ENCODE measurements at regions not wholly inside any gene's neighbourhood (a gene's known extent, or its start where the extent isn't known, plus 50 kb on each side); places are given as distances from the start of the nearest gene placed in this dataset.

GRCh38 chr2:12284487-12284886 is 432.2 kb upstream of the TRIB2 start:
- Histone ChIP-seq H3K9me3 (no peaks in the 10 kb centered on the region), H3K4me3 (no peak overlapping the region), H3K27me3 (no peaks in the 10 kb centered on the region), H3K4me1 (peaks cover 0 to 4% (median 0%) of the 10 kb centered on the region in 4 donors), H3K27ac (no peak overlapping the region), H3K36me3 (no peaks in the 10 kb centered on the region)
- no peak for TF ChIP-seq POLR2A (IDR thresholded peaks at IDR 0.05)
- TF ChIP-seq, protein P1, sequence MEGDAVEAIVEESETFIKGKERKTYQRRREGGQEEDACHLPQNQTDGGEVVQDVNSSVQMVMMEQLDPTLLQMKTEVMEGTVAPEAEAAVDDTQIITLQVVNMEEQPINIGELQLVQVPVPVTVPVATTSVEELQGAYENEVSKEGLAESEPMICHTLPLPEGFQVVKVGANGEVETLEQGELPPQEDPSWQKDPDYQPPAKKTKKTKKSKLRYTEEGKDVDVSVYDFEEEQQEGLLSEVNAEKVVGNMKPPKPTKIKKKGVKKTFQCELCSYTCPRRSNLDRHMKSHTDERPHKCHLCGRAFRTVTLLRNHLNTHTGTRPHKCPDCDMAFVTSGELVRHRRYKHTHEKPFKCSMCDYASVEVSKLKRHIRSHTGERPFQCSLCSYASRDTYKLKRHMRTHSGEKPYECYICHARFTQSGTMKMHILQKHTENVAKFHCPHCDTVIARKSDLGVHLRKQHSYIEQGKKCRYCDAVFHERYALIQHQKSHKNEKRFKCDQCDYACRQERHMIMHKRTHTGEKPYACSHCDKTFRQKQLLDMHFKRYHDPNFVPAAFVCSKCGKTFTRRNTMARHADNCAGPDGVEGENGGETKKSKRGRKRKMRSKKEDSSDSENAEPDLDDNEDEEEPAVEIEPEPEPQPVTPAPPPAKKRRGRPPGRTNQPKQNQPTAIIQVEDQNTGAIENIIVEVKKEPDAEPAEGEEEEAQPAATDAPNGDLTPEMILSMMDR (IDR thresholded peaks at IDR 0.05), result no peak
- DNase-seq, result no peak

DNA sequence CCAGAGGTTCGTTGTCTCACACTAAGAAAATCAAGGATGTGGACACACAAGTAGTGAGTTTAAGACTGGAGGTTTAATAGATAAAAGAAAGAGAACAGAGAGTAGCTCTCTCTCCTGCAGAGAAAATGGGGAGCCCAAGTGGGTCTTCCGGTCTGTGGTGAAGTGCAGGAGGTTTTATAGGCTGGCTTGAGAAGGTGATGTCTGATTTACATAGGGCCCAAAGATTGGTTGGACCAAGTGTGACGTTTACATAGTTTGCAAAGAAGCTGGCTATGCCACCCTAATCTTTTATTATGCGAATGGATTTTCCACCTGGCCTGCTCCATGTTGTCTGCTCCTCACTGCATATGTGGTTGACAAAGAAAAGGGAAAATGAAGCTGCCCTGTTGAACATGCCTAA is 430.4 kb upstream of the TRIB2 start:
- Histone ChIP-seq H3K9me3 (no peaks in the 10 kb centered on the region), H3K4me1 (peaks cover 0 to 4% (median 0%) of the 10 kb centered on the region in 4 donors), H3K4me3 (no peak overlapping the region), H3K36me3 (no peaks in the 10 kb centered on the region), H3K27ac (no peak overlapping the region), H3K27me3 (no peaks in the 10 kb centered on the region)
- no peak for DNase-seq
- TF ChIP-seq, protein P1 (IDR thresholded peaks at IDR 0.05), result no peak
- no peak for TF ChIP-seq POLR2A (IDR thresholded peaks at IDR 0.05)

- peaks cover 0 to 4% (median 0%) of the 10 kb centered on the region in 4 donors for H3K4me1 ChIP-seq
- H3K4me3 ChIP-seq, result no peak overlapping the region
- no peaks in the 10 kb centered on the region for H3K27me3 ChIP-seq
- no peak overlapping the region for H3K27ac ChIP-seq
- TF ChIP-seq, protein P1 (IDR thresholded peaks at IDR 0.05), result no peak
- TF ChIP-seq POLR2A (IDR thresholded peaks at IDR 0.05), result no peak
- DNase-seq, result no peak
- no peaks in the 10 kb centered on the region for H3K9me3 ChIP-seq
- H3K36me3 ChIP-seq, result no peaks in the 10 kb centered on the region
Measured at GRCh38 chr2:12287220-12287751, 429.4 kb upstream of the TRIB2 start.

DNA sequence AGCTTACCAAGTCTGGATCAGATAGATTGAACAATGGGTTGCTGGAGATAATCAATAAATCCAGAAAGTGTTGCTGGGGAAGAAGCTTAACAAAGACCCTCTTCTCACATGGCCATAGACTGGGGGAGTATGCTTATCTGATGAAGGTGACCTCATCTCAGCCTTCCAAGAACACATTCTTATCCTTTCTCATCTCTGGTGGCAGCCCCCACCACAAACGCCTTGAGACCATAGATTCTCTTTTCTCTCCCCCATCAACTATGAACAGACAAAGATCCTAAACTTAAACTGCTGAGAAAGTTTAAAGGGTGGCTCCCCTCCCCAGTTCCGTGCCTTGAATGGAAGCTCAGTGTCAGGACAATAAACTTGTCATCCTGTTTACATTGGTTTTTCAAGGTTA is 428.7 kb upstream of the TRIB2 start:
- no peak overlapping the region for H3K27ac ChIP-seq
- peaks cover 0 to 4% (median 0%) of the 10 kb centered on the region in 4 donors for H3K4me1 ChIP-seq
- H3K4me3 ChIP-seq, result no peak overlapping the region
- no peak for DNase-seq
- no peaks in the 10 kb centered on the region for H3K36me3 ChIP-seq
- H3K27me3 ChIP-seq, result no peaks in the 10 kb centered on the region
- no peaks in the 10 kb centered on the region for H3K9me3 ChIP-seq
- TF ChIP-seq, protein P1 (IDR thresholded peaks at IDR 0.05), result no peak
- no peak for TF ChIP-seq POLR2A (IDR thresholded peaks at IDR 0.05)

GRCh38 chr2:12289120-12289802 is 427.5 kb upstream of the TRIB2 start:
- H3K4me1 ChIP-seq, result peaks cover 0 to 4% (median 0%) of the 10 kb centered on the region in 4 donors

More at GRCh38 chr2:12289120-12289802, 427.5 kb upstream of the TRIB2 start:
- H3K27ac ChIP-seq, result no peak overlapping the region
- no peaks in the 10 kb centered on the region for H3K36me3 ChIP-seq
- TF ChIP-seq, protein P1 (IDR thresholded peaks at IDR 0.05), result no peak
- TF ChIP-seq POLR2A (IDR thresholded peaks at IDR 0.05), result no peak
- H3K9me3 ChIP-seq, result no peaks in the 10 kb centered on the region
- H3K4me3 ChIP-seq, result no peak overlapping the region
- no peak for DNase-seq
- no peaks in the 10 kb centered on the region for H3K27me3 ChIP-seq

Measured in Peyer's patch (tissue), 4 donors.